Hepatocyte (in vitro differentiated cells): ENCODE measurements at regions not wholly inside any gene's neighbourhood (a gene's known extent, or its start where the extent isn't known, plus 50 kb on each side); places are given as distances from the start of the nearest gene placed in this dataset.

ENCODE experiments used
- DNase-seq: peaks from one replicate; pipeline ENCODE4 v3.0.0-alpha.2; 2016; ENCODE audit warnings: low spot score
- H2AFZ ChIP-seq: fragments of 200-600 bp; sonication (generic); 2 replicates; pipeline ENCODE4 v1.6.0; 2016; ENCODE audit warnings: antibody characterized with exemption, mild to moderate bottlenecking
- H3K27ac ChIP-seq: fragments of 200-600 bp; sonication (generic); 2 replicates; pipeline ENCODE4 v1.5.1; 2016; ENCODE audit warnings: mild to moderate bottlenecking
- H3K27me3 ChIP-seq: fragments of 200-600 bp; sonication (generic); 2 replicates; pipeline ENCODE4 v1.6.1; 2016
- H3K36me3 ChIP-seq: fragments of 200-600 bp; sonication (generic); replicated peaks from 2 replicates; pipeline ENCODE4 v1.5.1; 2016; ENCODE audit warnings: low read depth; ENCODE audit not compliant: insufficient read depth
- H3K4me1 ChIP-seq: fragments of 200-600 bp; sonication (generic); 2 replicates; pipeline ENCODE4 v1.5.1; 2016; ENCODE audit warnings: mild to moderate bottlenecking, moderate library complexity; ENCODE audit not compliant: insufficient read depth
- H3K4me2 ChIP-seq: fragments of 200-600 bp; sonication (generic); 2 replicates; pipeline ENCODE4 v1.6.0; 2016
- H3K4me3 ChIP-seq: fragments of 200-600 bp; sonication (generic); 2 replicates; pipeline ENCODE4 v1.5.1; 2016; ENCODE audit warnings: mild to moderate bottlenecking
- H3K79me2 ChIP-seq: fragments of 200-600 bp; sonication (generic); 2 replicates; pipeline ENCODE4 v1.6.0; 2017; ENCODE audit warnings: mild to moderate bottlenecking
- H3K9me2 ChIP-seq: fragments of 200-600 bp; sonication (generic); replicated peaks from 2 replicates; pipeline ENCODE4 v1.6.0; 2017; ENCODE audit warnings: mild to moderate bottlenecking; ENCODE audit not compliant: insufficient read depth
- H3K9me3 ChIP-seq: fragments of 200-600 bp; sonication (generic); 2 replicates; pipeline ENCODE4 v1.5.1; 2016; ENCODE audit warnings: low read depth, mild to moderate bottlenecking
- H4K20me1 ChIP-seq: fragments of 200-600 bp; sonication (generic); 2 replicates; pipeline ENCODE4 v1.6.0; 2016; ENCODE audit warnings: mild to moderate bottlenecking; ENCODE audit not compliant: insufficient read depth, poor library complexity, severe bottlenecking
- EZH2 ChIP-seq: fragments of 200-600 bp; sonication (generic); IDR thresholded peaks from 2 replicates; pipeline ENCODE4 v1.6.1; 2016; ENCODE audit warnings: antibody characterized with exemption, mild to moderate bottlenecking, borderline replicate concordance
- EZH2phosphoT487 ChIP-seq: fragments of 200-600 bp; sonication (generic); IDR thresholded peaks from one replicate; pipeline ENCODE4 v1.6.1; 2018; ENCODE audit warnings: antibody characterized with exemption, mild to moderate bottlenecking, low read depth, moderate library complexity; ENCODE audit not compliant: unreplicated experiment, severe bottlenecking
- WGBS: methylation state at CpG from one replicate; pipeline ENCODE4 v1.1.6; 2016; ENCODE audit warnings: low lambda C conversion rate; ENCODE audit errors: missing lambda C conversion rate; 5-methylcytosine and 5-hydroxymethylcytosine counted together
- TF ChIP-seq, protein P1 (sequence below): fragments of 200-600 bp; sonication (generic); IDR thresholded peaks from 2 replicates; pipeline ENCODE4 v1.5.1; 2016; ENCODE audit warnings: antibody characterized with exemption, mild to moderate bottlenecking; ENCODE audit not compliant: poor library complexity

DNA sequence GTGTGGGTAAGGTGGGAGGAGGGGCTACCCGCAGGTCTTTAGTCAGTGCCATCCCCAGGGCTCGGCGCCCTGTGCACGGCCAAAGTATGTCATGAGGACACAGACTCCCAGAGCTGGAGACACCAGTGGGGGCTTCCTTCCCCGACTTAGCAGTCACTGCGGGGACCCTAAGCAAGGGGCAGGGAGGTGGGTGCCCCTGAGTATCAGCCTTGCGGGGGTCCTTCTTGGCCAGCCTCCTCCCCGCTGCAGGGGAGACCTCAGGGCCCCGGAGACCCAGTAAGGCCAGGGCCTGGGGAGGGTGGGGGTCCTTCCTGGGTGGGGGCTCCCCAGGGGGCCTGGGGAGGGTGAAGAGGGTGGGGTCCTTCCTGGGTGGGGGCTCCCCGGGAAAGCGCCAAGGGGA, 673.8 kb downstream of the BRD1 start:
- H3K9me3 ChIP-seq: no peaks in the 10 kb centered on the region
- H3K4me3 ChIP-seq: no peak overlapping the region
- no peaks in the 10 kb centered on the region for H3K79me2 ChIP-seq
- no peak overlapping the region for H2AFZ ChIP-seq
- H3K36me3 ChIP-seq: no peaks in the 10 kb centered on the region
- TF ChIP-seq EZH2phosphoT487 (no peak), EZH2 (no peak)
- TF ChIP-seq, protein P1, sequence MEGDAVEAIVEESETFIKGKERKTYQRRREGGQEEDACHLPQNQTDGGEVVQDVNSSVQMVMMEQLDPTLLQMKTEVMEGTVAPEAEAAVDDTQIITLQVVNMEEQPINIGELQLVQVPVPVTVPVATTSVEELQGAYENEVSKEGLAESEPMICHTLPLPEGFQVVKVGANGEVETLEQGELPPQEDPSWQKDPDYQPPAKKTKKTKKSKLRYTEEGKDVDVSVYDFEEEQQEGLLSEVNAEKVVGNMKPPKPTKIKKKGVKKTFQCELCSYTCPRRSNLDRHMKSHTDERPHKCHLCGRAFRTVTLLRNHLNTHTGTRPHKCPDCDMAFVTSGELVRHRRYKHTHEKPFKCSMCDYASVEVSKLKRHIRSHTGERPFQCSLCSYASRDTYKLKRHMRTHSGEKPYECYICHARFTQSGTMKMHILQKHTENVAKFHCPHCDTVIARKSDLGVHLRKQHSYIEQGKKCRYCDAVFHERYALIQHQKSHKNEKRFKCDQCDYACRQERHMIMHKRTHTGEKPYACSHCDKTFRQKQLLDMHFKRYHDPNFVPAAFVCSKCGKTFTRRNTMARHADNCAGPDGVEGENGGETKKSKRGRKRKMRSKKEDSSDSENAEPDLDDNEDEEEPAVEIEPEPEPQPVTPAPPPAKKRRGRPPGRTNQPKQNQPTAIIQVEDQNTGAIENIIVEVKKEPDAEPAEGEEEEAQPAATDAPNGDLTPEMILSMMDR: no peak
- H3K27ac ChIP-seq: no peak overlapping the region
- H4K20me1 ChIP-seq: no peaks in the 10 kb centered on the region
- no peaks in the 10 kb centered on the region for H3K27me3 ChIP-seq
- WGBS: 93% methylated on average over 9 of the region's 11 CpGs
- H3K4me1 ChIP-seq: peaks cover 15% of the 10 kb centered on the region
- no peaks in the 10 kb centered on the region for H3K9me2 ChIP-seq
- H3K4me2 ChIP-seq: no peak overlapping the region
- DNase-seq: no peak

DNA sequence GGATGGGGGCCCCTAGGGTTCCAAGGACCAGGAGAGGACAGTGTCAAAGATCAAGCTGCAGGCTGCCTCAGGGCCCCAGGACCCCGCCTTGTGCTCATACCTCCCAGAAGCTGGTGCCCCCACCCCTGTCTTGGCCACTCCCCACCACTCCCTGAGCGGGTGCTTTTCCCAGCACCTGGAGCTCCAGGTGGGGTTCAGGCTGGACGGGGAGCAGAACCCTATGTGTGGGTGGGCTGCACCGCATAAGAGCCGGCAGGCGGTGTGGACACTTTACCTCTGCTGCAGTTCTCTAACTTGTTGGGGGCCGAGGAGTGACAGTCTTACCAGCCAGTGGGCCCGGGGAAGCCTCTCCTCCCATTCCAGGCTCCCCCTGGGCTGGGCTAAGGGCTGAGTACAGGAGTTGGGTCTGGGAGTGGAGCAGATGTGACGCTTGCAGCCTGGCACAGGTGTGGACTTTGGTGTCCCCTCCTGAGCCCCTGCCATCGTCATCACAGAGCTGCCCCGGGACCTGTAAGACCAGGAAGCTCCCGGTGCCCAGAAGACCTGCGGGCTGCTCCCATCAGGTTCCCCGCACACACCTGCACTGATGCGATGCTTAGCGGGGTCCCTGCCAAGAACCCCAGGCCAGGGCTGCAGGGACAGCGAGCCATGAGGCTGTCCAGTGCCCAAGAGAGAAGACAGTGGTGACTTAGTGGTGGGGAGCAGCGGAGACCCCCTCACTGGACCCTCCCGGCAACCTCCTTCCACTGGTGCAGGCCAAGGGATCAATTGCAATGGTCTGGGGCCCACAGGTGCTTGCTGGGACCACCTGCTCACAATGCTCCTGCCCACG, 674.5 kb downstream of the BRD1 start:
- WGBS: 93% methylated on average over 20 of the region's 20 CpGs

DNA sequence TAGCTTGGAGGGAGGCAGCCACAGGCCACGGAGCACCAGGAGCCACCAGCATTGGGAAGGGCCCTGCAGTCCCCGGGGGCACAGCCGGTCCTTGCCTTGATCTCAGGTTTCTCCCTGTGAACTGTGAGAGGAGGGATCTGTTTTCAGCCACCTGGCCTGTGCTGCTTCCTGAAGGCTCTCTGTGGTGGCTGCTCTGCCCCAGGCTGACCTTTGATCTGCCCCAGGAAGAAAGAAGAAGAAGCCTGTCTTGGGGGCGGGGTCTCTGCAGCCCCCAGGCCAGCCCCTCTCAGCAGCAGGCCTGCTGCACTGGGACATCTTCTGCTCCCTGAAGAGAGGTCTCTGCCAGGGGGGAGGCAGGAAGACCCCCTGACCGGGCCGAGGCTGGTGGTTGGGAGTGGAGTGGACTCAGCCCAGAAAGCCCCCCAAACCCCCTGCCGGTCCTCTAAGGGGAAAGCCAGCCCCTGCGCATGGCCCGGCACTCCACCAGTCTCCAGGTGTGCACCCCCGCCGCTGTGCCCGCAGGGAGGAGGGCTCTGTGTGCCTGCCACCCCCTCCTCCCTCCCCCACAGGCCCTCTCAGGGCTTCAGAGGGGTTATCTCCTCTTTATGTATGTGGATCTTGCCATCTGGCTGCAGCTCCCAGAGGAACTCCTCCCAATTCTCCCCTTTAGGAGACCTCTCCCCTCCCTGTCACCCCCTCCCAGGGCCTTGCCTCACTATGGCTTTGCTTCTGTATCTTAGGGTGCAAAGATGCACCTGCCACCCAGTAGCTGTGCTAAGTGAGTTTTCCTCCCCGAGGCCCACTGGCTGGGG, 675.3 kb downstream of the BRD1 start:
- no peak for DNase-seq
- H4K20me1 ChIP-seq: no peaks in the 10 kb centered on the region
- no peaks in the 10 kb centered on the region for H3K36me3 ChIP-seq
- TF ChIP-seq EZH2 (no peak), EZH2phosphoT487 (no peak)
- TF ChIP-seq, protein P1: no peak
- H3K4me1 ChIP-seq: peaks cover 15% of the 10 kb centered on the region
- H3K4me3 ChIP-seq: no peak overlapping the region
- no peaks in the 10 kb centered on the region for H3K27me3 ChIP-seq
- 36% methylated on average over 9 of the region's 13 CpGs for WGBS
- H3K9me2 ChIP-seq: no peaks in the 10 kb centered on the region
- H3K4me2 ChIP-seq: no peak overlapping the region
- H3K9me3 ChIP-seq: no peaks in the 10 kb centered on the region
- H3K27ac ChIP-seq: no peak overlapping the region
- H3K79me2 ChIP-seq: no peaks in the 10 kb centered on the region
- no peak overlapping the region for H2AFZ ChIP-seq

More for the DNA sequence above, 674.5 kb downstream of the BRD1 start:
- H3K4me2 ChIP-seq: no peak overlapping the region
- H3K79me2 ChIP-seq: no peaks in the 10 kb centered on the region
- no peaks in the 10 kb centered on the region for H3K36me3 ChIP-seq
- H4K20me1 ChIP-seq: no peaks in the 10 kb centered on the region
- no peak overlapping the region for H3K27ac ChIP-seq
- no peaks in the 10 kb centered on the region for H3K9me2 ChIP-seq
- H3K27me3 ChIP-seq: no peaks in the 10 kb centered on the region
- H3K4me3 ChIP-seq: no peak overlapping the region
- H2AFZ ChIP-seq: no peak overlapping the region
- no peaks in the 10 kb centered on the region for H3K9me3 ChIP-seq
- H3K4me1 ChIP-seq: peaks cover 15% of the 10 kb centered on the region
- DNase-seq: no peak
- TF ChIP-seq EZH2 (no peak), EZH2phosphoT487 (no peak)
- TF ChIP-seq, protein P1: no peak
